ENCODE measurements at regions not wholly inside any gene's neighbourhood (a gene's known extent, or its start where the extent isn't known, plus 50 kb on each side); places are given as distances from the start of the nearest gene placed in this dataset.
A peak's percentile ranks its signal among the peaks of the same experiment; 100 is the strongest.

- Histone ChIP-seq H3K27me3 (replicated peaks; ENCODE audit: insufficient read depth, low read depth, low read length, poor library complexity) (no peaks in the 10 kb centered on the region), H3K36me3 (ENCODE audit: insufficient read depth, low read length, poor library complexity, severe bottlenecking) (no peaks in the 10 kb centered on the region), H3K27ac (ENCODE audit: low read depth, low read length, poor library complexity, severe bottlenecking) (no peak overlapping the region), H3K9me3 (ENCODE audit: low read depth, low read length, poor library complexity, severe bottlenecking) (no peaks in the 10 kb centered on the region), H3K4me1 (ENCODE audit: insufficient read depth, low read length, poor library complexity, severe bottlenecking) (peaks cover 17% of the 10 kb centered on the region), H3K4me3 (ENCODE audit: low read depth, low read length, poor library complexity, severe bottlenecking) (no peak overlapping the region)
- ChIA-PET POLR2A (ENCODE audit: low non-redundant PET) (no interaction called here), CTCF (no interaction called here)
- BruUV-seq (replicated peaks), result no TSS peak
- intact Hi-C loops (cut with micrococcal nuclease; ENCODE audit: unreplicated experiment), result no loop called here
- TF ChIP-seq EZH2 (IDR thresholded peaks at IDR 0.05; ENCODE audit: borderline replicate concordance, low read depth, low read length, poor library complexity, severe bottlenecking), result no peak
- TF ChIP-seq CTCF (conservative IDR thresholded peaks at IDR 0.05; ENCODE audit: low read depth, low read length), result no peak
- no peak for DNase-seq (ENCODE audit: low spot score)
Measured at GRCh38 chr4:107125496-107125895, 89.4 kb upstream of the DKK2 start.

- BruUV-seq (replicated peaks), result no TSS peak
- Histone ChIP-seq H3K27ac (ENCODE audit: low read depth, low read length, poor library complexity, severe bottlenecking) (no peak overlapping the region), H3K9me3 (ENCODE audit: low read depth, low read length, poor library complexity, severe bottlenecking) (no peaks in the 10 kb centered on the region), H3K4me3 (ENCODE audit: low read depth, low read length, poor library complexity, severe bottlenecking) (no peak overlapping the region), H3K4me1 (ENCODE audit: insufficient read depth, low read length, poor library complexity, severe bottlenecking) (peaks cover 30% of the 10 kb centered on the region), H3K27me3 (replicated peaks; ENCODE audit: insufficient read depth, low read depth, low read length, poor library complexity) (no peaks in the 10 kb centered on the region), H3K36me3 (ENCODE audit: insufficient read depth, low read length, poor library complexity, severe bottlenecking) (no peaks in the 10 kb centered on the region)
- no peak for DNase-seq (ENCODE audit: low spot score)
- TF ChIP-seq CTCF (conservative IDR thresholded peaks at IDR 0.05; ENCODE audit: low read depth, low read length) (no peak), EZH2 (IDR thresholded peaks at IDR 0.05; ENCODE audit: borderline replicate concordance, low read depth, low read length, poor library complexity, severe bottlenecking) (no peak)
- CTCF ChIA-PET, result no interaction called here
- intact Hi-C loops (cut with micrococcal nuclease; ENCODE audit: unreplicated experiment), result no loop called here
- POLR2A ChIA-PET (ENCODE audit: low non-redundant PET), result no interaction called here
Measured at GRCh38 chr4:107122736-107123135, 86.6 kb upstream of the DKK2 start.

- TF ChIP-seq CTCF (conservative IDR thresholded peaks at IDR 0.05; ENCODE audit: low read depth, low read length), result no peak
- no peak for TF ChIP-seq EZH2 (IDR thresholded peaks at IDR 0.05; ENCODE audit: borderline replicate concordance, low read depth, low read length, poor library complexity, severe bottlenecking)
- DNase-seq (ENCODE audit: low spot score), result peak; percentile 70
- Histone ChIP-seq H3K27me3 (replicated peaks; ENCODE audit: insufficient read depth, low read depth, low read length, poor library complexity) (no peaks in the 10 kb centered on the region), H3K9me3 (ENCODE audit: low read depth, low read length, poor library complexity, severe bottlenecking) (peaks cover 7% of the 10 kb centered on the region), H3K4me1 (ENCODE audit: insufficient read depth, low read length, poor library complexity, severe bottlenecking) (peaks cover 33% of the 10 kb centered on the region), H3K27ac (ENCODE audit: low read depth, low read length, poor library complexity, severe bottlenecking) (peak overlapping the region; percentile 50), H3K4me3 (ENCODE audit: low read depth, low read length, poor library complexity, severe bottlenecking) (no peak overlapping the region), H3K36me3 (ENCODE audit: insufficient read depth, low read length, poor library complexity, severe bottlenecking) (no peaks in the 10 kb centered on the region)
- intact Hi-C loops (cut with micrococcal nuclease; ENCODE audit: unreplicated experiment), result no loop called here
- ChIA-PET CTCF (no interaction called here), POLR2A (ENCODE audit: low non-redundant PET) (no interaction called here)
- no TSS peak for BruUV-seq (replicated peaks)
Measured at GRCh38 chr4:107120661-107121060, 84.5 kb upstream of the DKK2 start.

Measured in A673 (cell line).